IPS-18a (cell line): ENCODE measurements at regions not wholly inside any gene's neighbourhood (a gene's known extent, or its start where the extent isn't known, plus 50 kb on each side); places are given as distances from the start of the nearest gene placed in this dataset.
"Not testable (repeated sequence)": the region's sequence is repeated elsewhere in the genome, so short reads cannot be mapped to it uniquely, and the experiment has no call there.

Source experiments
- H3K27ac ChIP-seq: one replicate; pipeline ENCODE4 v1.5.1; 2013; ENCODE audit warnings: low read length
- H3K27me3 ChIP-seq: one replicate; pipeline ENCODE4 v1.6.1; 2013; ENCODE audit warnings: mild to moderate bottlenecking, low read length; ENCODE audit not compliant: control insufficient read depth, insufficient read depth
- H3K36me3 ChIP-seq: one replicate; pipeline ENCODE4 v1.6.1; 2013; ENCODE audit warnings: low read depth, low read length; ENCODE audit not compliant: control insufficient read depth
- H3K4me1 ChIP-seq: one replicate; pipeline ENCODE4 v1.6.1; 2013; ENCODE audit warnings: low read depth, low read length; ENCODE audit not compliant: control insufficient read depth
- H3K4me3 ChIP-seq: one replicate; pipeline ENCODE4 v1.5.1; 2013; ENCODE audit warnings: low read length
- H3K9ac ChIP-seq: one replicate; pipeline ENCODE4 v1.6.1; 2013; ENCODE audit warnings: mild to moderate bottlenecking, low read length, moderate library complexity
- H3K9me3 ChIP-seq: one replicate; pipeline ENCODE4 v1.6.1; 2013; ENCODE audit warnings: low read depth, low read length; ENCODE audit not compliant: control insufficient read depth

GRCh38 chr12:12007713-12008231 is 63.0 kb upstream of the BCL2L14 start:
- no peaks in the 10 kb centered on the region for H3K27me3 ChIP-seq
- H3K36me3 ChIP-seq: no peaks in the 10 kb centered on the region
- peaks cover 33% of the 10 kb centered on the region for H3K4me1 ChIP-seq
- H3K9me3 ChIP-seq: no peaks in the 10 kb centered on the region
- H3K27ac ChIP-seq: no peak overlapping the region
- no peak overlapping the region for H3K4me3 ChIP-seq
- H3K9ac ChIP-seq: no peak overlapping the region

GRCh38 chr12:12008232-12008850 is 62.4 kb upstream of the BCL2L14 start:
- Histone ChIP-seq H3K27me3 (no peaks in the 10 kb centered on the region), H3K36me3 (no peaks in the 10 kb centered on the region), H3K27ac (no peak overlapping the region), H3K9ac (peak overlapping the region; percentile 6), H3K9me3 (no peaks in the 10 kb centered on the region), H3K4me3 (no peak overlapping the region), H3K4me1 (peaks cover 33% of the 10 kb centered on the region)

DNA sequence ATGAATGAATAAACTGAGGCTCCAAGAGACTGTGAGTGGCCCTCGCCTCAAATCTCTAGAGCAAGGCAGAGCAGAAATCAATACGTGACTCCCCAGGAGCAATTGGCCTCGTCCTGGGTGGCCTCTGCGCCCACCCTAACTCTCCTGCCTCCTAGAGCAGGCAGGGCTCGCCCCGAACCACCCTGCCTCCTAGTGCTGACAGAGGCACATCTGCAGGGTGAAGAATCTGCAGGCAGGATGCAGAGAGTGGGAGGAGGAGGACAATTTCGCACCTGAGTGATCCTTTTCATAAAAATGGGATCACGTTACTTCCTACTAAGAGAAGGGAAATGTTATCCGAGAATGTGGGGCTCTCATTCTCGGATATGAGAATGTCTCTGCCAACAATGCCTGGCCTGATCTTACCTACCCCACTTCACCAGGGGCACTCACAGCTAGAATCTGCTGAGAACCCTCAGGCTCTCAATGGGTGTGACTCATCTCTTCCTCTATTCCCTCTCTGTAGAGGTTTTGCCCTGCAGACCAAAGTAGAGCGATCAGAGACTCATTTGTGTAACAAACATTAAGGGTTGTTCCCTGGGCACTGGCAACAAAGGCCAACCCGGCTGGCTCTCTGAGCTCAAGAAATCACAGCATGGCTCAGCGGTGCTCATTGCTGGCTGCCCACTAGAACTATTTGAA is 61.7 kb upstream of the BCL2L14 start:
- Histone ChIP-seq H3K27me3 (no peaks in the 10 kb centered on the region), H3K36me3 (no peaks in the 10 kb centered on the region), H3K9me3 (no peaks in the 10 kb centered on the region), H3K4me1 (peaks cover 33% of the 10 kb centered on the region), H3K4me3 (no peak overlapping the region), H3K27ac (no peak overlapping the region), H3K9ac (peak overlapping the region; percentile 6)

DNA sequence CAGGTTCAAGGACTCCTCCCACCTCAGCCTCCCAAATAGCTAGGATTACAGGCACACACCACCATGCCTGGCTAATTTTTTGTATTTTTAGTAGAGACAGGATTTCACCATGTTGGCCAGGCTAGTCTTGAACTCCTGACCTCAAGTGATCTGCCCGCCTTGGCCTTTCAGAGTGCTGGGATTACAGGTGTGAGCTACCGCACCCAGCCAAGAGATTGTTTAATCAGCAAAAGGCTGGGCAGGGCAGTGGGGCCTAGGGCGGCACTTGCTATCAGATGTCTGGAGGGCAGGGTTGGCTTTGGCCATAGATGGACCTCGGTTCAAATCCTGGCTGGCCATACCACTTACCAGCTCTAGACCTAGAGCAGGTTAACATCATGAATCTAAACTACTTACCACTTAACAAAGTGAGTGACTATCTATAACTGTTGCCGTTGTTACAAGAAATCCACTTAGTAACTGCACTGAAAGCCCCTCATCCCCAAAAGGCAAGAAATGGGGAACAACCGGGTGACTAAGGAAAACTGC is 60.9 kb upstream of the BCL2L14 start:
- H3K27me3 ChIP-seq, H3K9ac ChIP-seq, H3K4me3 ChIP-seq, H3K9me3 ChIP-seq, H3K36me3 ChIP-seq, H3K27ac ChIP-seq: not testable (repeated sequence)
- H3K4me1 ChIP-seq: peaks cover 33% of the 10 kb centered on the region

DNA sequence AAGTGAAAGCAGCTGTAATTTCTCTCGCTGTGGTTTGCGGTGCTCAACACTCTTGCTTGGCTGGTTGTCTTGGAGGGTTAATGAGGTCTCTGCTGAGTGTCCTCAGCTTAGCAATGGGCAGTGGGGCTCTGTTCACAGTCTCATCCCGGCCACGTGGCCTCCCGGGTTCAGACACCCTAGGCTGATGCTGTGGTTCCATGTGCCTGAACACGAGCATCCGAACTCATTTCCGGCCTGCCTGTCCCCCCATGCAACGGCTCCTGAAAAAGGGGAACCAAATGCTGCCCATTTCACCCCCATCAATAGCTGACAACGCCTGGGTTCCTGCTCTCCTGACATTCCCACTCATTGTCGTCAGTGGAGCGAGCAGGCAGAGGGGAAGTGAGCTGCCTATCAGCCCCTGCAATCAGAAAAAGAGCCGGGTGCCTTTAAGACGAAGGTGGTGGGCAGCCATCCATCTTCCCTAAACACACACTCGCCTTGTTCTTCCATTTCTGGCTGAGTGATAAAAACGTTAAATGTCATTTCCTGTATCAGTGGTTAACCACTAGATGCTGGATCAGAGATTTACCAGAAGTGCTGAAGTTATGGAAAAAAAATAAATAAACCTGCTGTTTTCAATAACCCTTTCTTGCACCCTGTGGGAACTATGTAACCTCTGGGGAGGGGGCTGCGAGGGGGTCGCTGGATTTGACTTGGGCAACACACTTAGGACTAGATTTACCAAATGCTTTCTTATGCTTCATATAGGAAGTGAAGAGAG is 60.3 kb upstream of the BCL2L14 start:
- Histone ChIP-seq H3K27me3 (no peaks in the 10 kb centered on the region), H3K4me1 (peaks cover 33% of the 10 kb centered on the region), H3K4me3 (no peak overlapping the region), H3K27ac (no peak overlapping the region), H3K36me3 (no peaks in the 10 kb centered on the region), H3K9me3 (no peaks in the 10 kb centered on the region), H3K9ac (no peak overlapping the region)

DNA sequence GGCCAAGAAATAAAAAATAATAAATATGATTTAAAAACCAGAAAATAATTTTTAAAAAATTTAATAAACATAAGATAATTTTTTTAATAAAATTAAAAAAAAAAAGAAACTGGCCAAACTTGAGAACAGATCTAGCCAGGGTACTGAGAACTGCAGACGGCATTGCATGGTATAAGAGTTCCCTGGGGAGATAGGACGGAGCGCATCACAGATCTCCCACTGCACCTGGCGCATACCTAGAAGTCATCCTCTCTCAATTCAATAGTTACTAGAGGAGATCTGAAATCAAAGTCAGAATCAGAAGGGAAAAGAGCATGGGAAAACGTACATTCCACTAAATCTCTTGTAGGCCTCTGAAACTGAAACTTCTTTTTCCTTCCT is 58.9 kb upstream of the BCL2L14 start:
- Histone ChIP-seq H3K4me1 (peaks cover 36% of the 10 kb centered on the region), H3K36me3 (no peaks in the 10 kb centered on the region), H3K4me3 (no peak overlapping the region), H3K27ac (no peak overlapping the region), H3K9me3 (no peaks in the 10 kb centered on the region), H3K9ac (no peak overlapping the region), H3K27me3 (no peaks in the 10 kb centered on the region)

GRCh38 chr12:12015073-12015685 is 55.6 kb upstream of the BCL2L14 start:
- H3K9me3 ChIP-seq: no peaks in the 10 kb centered on the region
- no peak overlapping the region for H3K4me3 ChIP-seq
- no peaks in the 10 kb centered on the region for H3K36me3 ChIP-seq
- H3K4me1 ChIP-seq: peaks cover 32% of the 10 kb centered on the region
- H3K9ac ChIP-seq: no peak overlapping the region
- no peaks in the 10 kb centered on the region for H3K27me3 ChIP-seq
- H3K27ac ChIP-seq: no peak overlapping the region

- Histone ChIP-seq H3K4me1 (peaks cover 19% of the 10 kb centered on the region), H3K9ac (no peak overlapping the region), H3K36me3 (no peaks in the 10 kb centered on the region), H3K4me3 (no peak overlapping the region), H3K27ac (no peak overlapping the region), H3K27me3 (no peaks in the 10 kb centered on the region), H3K9me3 (no peaks in the 10 kb centered on the region)
Measured at GRCh38 chr12:12016284-12017100, 54.2 kb upstream of the BCL2L14 start.

DNA sequence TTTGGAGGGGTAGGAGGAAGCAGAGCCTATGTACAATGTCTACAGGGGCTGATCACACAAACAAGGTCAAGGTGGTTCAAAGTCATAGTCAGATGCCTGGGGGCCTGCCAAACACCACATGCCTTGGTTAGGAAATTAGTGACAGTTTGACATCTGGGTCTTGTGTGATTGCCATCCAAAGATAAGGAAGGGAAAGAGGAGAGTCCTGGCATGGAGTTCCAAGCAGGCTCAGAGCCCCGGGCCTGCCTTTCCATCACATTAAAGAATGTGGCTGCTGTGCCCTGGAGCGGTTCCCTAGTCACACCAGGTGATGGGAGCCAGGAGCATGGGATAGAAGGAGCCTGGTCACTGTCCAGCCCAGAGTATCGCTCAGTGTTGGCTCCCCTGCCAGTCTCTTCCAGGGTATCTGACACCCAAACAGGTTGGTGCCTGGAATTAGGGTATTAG is 53.6 kb upstream of the BCL2L14 start:
- peaks cover 16% of the 10 kb centered on the region for H3K4me1 ChIP-seq
- H3K27ac ChIP-seq: no peak overlapping the region
- H3K9ac ChIP-seq: no peak overlapping the region
- H3K4me3 ChIP-seq: no peak overlapping the region
- H3K36me3 ChIP-seq: no peaks in the 10 kb centered on the region
- no peaks in the 10 kb centered on the region for H3K9me3 ChIP-seq
- H3K27me3 ChIP-seq: no peaks in the 10 kb centered on the region

- H3K4me3 ChIP-seq: no peak overlapping the region
- no peaks in the 10 kb centered on the region for H3K27me3 ChIP-seq
- H3K9ac ChIP-seq: no peak overlapping the region
- H3K27ac ChIP-seq: no peak overlapping the region
- H3K36me3 ChIP-seq: no peaks in the 10 kb centered on the region
- no peaks in the 10 kb centered on the region for H3K9me3 ChIP-seq
- H3K4me1 ChIP-seq: peaks cover 11% of the 10 kb centered on the region
Measured at GRCh38 chr12:12017798-12018197, 52.9 kb upstream of the BCL2L14 start.
